ENCODE measurements at regions not wholly inside any gene's neighbourhood (a gene's known extent, or its start where the extent isn't known, plus 50 kb on each side); places are given as distances from the start of the nearest gene placed in this dataset.

DNA sequence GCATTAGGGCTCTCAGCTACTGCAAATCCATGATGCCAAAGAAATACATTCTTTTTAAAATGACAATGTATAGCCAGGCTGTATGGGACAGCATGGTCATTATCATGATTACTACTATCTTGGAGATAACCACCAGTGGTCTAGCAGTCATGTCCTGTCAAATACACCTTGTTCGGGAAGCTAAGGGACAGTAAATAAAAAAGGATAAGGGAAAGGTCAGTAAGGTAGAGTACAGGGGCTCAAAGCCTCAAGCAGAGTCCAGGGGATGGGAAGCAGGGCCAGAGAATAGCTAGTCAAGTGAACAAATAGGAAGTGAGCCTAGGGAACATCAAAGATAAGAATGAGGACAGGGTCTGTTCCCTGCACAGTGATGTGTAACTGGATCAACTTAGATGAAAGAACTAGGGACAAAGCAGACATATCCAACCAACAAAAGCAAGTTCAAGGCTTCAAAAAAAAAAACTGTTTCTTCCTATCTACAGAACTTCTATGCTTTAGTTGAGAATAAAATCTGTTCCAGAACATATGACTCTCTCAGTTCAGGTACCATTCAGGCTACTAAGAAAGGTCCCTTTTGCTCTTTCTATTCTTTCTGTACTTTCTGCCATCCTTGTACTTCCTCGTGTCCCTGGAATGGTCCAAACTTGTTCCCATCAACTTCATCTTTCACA, 62.9 kb upstream of the EHBP1 start:
- dilution Hi-C loops (cut with MboI; ENCODE audit: extremely low pct_ligation_motif_present, low sequenced_read_pairs): no loop called here
- Histone ChIP-seq H3K9me3 (replicated peaks; ENCODE audit: control insufficient read depth, insufficient read depth, low read length) (no peaks in the 10 kb centered on the region), H3K9ac (replicated peaks; ENCODE audit: extremely low read depth, insufficient read depth, low read length) (no peak overlapping the region), H3K4me1 (ENCODE audit: control insufficient read depth, extremely low read depth, insufficient read depth, low read length) (no peaks in the 10 kb centered on the region), H3K27ac (ENCODE audit: insufficient read depth, low read depth, low read length) (no peak overlapping the region), H3K4me2 (ENCODE audit: insufficient read depth, low read length) (no peak overlapping the region), H3K36me3 (ENCODE audit: control insufficient read depth in 2 of 2, extremely low read depth in 1 of 2, insufficient read depth in 2 of 2, low read length in 2 of 2) (no peaks in the 10 kb centered on the region), H3K79me2 (ENCODE audit: control insufficient read depth, insufficient read depth, low read length) (no peaks in the 10 kb centered on the region), H4K20me1 (replicated peaks; ENCODE audit: control insufficient read depth, extremely low read depth, insufficient read depth, low read length) (no peaks in the 10 kb centered on the region), H3K27me3 (ENCODE audit: control insufficient read depth in 2 of 2, insufficient read depth in 2 of 2, low read length in 2 of 2) (peaks cover 3 to 10% of the 10 kb centered on the region in 2 experiments), H3K9me1 (replicated peaks; ENCODE audit: control insufficient read depth, extremely low read depth, insufficient read depth, low read length) (no peaks in the 10 kb centered on the region), H2AFZ (ENCODE audit: low read depth, low read length) (no peak overlapping the region), H3K4me3 (replicated peaks in 1 of 3; ENCODE audit: insufficient read depth in 1 of 3, low read depth in 1 of 3, low read length in 3 of 3) (no peak overlapping the region)
- no peak for TF ChIP-seq FOS (IDR thresholded peaks at IDR 0.05; ENCODE audit: borderline replicate concordance, insufficient read depth, low read length)
- TF ChIP-seq, protein P1, sequence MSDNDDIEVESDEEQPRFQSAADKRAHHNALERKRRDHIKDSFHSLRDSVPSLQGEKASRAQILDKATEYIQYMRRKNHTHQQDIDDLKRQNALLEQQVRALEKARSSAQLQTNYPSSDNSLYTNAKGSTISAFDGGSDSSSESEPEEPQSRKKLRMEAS (IDR thresholded peaks at IDR 0.05; ENCODE audit: insufficient read depth, insufficient read length): no peak
- no peak for TF ChIP-seq JUN (IDR thresholded peaks at IDR 0.05; ENCODE audit: borderline replicate concordance, insufficient read depth, insufficient read length, low read depth)
- TF ChIP-seq, protein P2, sequence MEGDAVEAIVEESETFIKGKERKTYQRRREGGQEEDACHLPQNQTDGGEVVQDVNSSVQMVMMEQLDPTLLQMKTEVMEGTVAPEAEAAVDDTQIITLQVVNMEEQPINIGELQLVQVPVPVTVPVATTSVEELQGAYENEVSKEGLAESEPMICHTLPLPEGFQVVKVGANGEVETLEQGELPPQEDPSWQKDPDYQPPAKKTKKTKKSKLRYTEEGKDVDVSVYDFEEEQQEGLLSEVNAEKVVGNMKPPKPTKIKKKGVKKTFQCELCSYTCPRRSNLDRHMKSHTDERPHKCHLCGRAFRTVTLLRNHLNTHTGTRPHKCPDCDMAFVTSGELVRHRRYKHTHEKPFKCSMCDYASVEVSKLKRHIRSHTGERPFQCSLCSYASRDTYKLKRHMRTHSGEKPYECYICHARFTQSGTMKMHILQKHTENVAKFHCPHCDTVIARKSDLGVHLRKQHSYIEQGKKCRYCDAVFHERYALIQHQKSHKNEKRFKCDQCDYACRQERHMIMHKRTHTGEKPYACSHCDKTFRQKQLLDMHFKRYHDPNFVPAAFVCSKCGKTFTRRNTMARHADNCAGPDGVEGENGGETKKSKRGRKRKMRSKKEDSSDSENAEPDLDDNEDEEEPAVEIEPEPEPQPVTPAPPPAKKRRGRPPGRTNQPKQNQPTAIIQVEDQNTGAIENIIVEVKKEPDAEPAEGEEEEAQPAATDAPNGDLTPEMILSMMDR (IDR thresholded peaks at IDR 0.05; ENCODE audit: extremely low read depth in 1 of 2, insufficient read depth in 1 of 2, low read depth in 1 of 2, low read length in 2 of 2): no peak
- TF ChIP-seq EZH2 (IDR thresholded peaks at IDR 0.05; ENCODE audit: borderline replicate concordance, low read depth, low read length, severe bottlenecking): no peak
- no peak for TF ChIP-seq MYC (IDR thresholded peaks at IDR 0.05; ENCODE audit: low read depth, low read length)
- no peak for TF ChIP-seq GATA2 (IDR thresholded peaks at IDR 0.05; ENCODE audit: insufficient read depth, insufficient read length, low read depth, low read length)
- no peak for TF ChIP-seq POLR2AphosphoS5 (IDR thresholded peaks at IDR 0.05; ENCODE audit: insufficient read depth, low read depth, low read length)
- TF ChIP-seq POLR2A (IDR thresholded peaks at IDR 0.05; ENCODE audit: low read depth, low read length): no peak
- no peak for DNase-seq (ENCODE audit: low read depth, low spot score)
- no peak for FAIRE-seq
- POLR2A ChIA-PET: no interaction called here
- intact Hi-C loops (cut with micrococcal nuclease): no loop called here
- no TSS peak for BruUV-seq (replicated peaks)
- CTCF ChIA-PET: no interaction called here
